HUES6 (cell line): ENCODE measurements at regions not wholly inside any gene's neighbourhood (a gene's known extent, or its start where the extent isn't known, plus 50 kb on each side); places are given as distances from the start of the nearest gene placed in this dataset.
"Not testable (repeated sequence)": the region's sequence is repeated elsewhere in the genome, so short reads cannot be mapped to it uniquely, and the experiment has no call there.

Experiments used
- H3K27ac ChIP-seq: 2 replicates; pipeline ENCODE4 v1.7.0; 2013; ENCODE audit warnings: low read depth, mild to moderate bottlenecking, low read length, inconsistent platforms
- H3K27me3 ChIP-seq: 2 replicates; pipeline ENCODE4 v1.6.1; 2013; ENCODE audit warnings: low read length; ENCODE audit not compliant: control insufficient read depth, insufficient read depth
- H3K36me3 ChIP-seq: 2 replicates; pipeline ENCODE4 v1.6.1; 2013; ENCODE audit warnings: low read length; ENCODE audit not compliant: control insufficient read depth, insufficient read depth
- H3K4me1 ChIP-seq: 2 replicates; pipeline ENCODE4 v1.6.1; 2013; ENCODE audit warnings: low read length; ENCODE audit not compliant: control insufficient read depth, insufficient read depth
- H3K4me3 ChIP-seq: 2 replicates; pipeline ENCODE4 v1.5.1; 2013; ENCODE audit warnings: low read depth, low read length
- H3K9ac ChIP-seq: one replicate; pipeline ENCODE4 v1.6.1; 2013; ENCODE audit warnings: mild to moderate bottlenecking, low read length
- H3K9me3 ChIP-seq: 2 replicates; pipeline ENCODE4 v1.6.1; 2013; ENCODE audit warnings: low read depth, low read length; ENCODE audit not compliant: control insufficient read depth, insufficient read depth

DNA sequence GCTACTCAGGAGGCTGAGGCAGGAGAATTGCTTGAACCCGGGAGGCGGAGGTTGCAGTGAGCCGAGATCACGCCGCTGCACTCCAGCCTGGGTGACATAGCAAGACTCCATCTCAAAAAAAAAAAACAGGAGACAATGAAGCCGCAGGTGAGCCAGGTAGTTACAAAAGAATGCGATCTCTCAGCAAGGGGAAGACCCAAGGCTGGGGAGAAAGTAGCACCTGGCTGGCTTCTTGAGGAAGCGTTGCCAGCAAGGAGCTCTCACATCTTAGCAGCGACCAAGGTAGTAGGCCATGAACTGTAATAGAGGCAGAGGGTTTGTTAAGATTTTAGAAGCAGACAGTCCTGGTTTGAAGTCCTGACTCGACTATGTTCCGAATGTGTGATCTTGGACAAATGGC, 175.0 kb downstream of the AIPL1 start:
- Histone ChIP-seq H3K4me1 (peaks cover 40% of the 10 kb centered on the region), H3K36me3 (no peaks in the 10 kb centered on the region), H3K27me3 (no peaks in the 10 kb centered on the region), H3K9me3 (no peaks in the 10 kb centered on the region), H3K27ac (no peak overlapping the region), H3K4me3 (no peak overlapping the region), H3K9ac (no peak overlapping the region)

DNA sequence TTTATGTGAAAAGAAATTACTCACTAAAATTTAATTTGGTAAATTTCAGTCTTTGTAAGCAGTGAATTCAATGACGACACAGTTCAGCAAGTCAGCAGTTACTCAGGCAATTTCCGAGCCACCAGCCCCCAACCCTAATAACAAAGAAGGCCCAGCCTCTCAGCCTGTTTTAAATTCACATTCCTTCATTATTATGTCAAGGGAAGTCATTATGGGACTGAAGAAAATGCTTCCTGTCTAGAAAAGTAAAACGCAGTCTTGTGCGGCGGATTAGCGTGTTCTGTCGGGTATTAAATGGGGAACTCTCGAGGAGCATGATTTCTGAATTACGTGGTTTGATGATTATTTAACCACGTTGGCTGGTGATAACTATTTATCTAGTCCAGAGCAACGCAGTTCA, 177.6 kb downstream of the AIPL1 start:
- no peaks in the 10 kb centered on the region for H3K36me3 ChIP-seq
- peak overlapping the region; percentile 17; the same call in 1 of the 2 replicates for H3K27ac ChIP-seq
- H3K4me1 ChIP-seq, result peaks cover 38% of the 10 kb centered on the region
- no peak overlapping the region; the same call in 1 of the 2 replicates for H3K4me3 ChIP-seq
- H3K9ac ChIP-seq, result peak overlapping the region; percentile 42
- no peaks in the 10 kb centered on the region for H3K27me3 ChIP-seq
- H3K9me3 ChIP-seq, result no peaks in the 10 kb centered on the region

DNA sequence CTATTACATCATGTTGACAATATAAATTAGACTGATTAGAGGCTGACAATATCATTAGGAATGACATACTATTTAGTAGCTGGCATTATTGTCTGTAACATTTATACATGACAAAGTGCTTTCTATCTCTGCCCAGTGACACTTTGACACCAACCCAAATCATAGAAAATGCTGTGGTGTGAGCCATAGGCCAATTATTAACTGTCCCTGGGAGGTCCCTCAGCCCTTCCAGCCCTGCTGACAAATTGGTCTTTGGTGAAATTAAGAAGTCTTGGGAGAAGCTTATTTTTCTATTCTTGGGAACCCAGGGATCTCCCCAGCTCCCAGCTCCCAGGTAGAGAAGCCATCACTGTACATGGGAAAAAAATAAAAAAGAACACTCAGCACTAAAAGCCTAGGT, 179.6 kb downstream of the AIPL1 start:
- H3K9ac ChIP-seq, result no peak overlapping the region
- no peak overlapping the region for H3K4me3 ChIP-seq
- H3K9me3 ChIP-seq, result no peaks in the 10 kb centered on the region
- no peaks in the 10 kb centered on the region for H3K27me3 ChIP-seq
- H3K36me3 ChIP-seq, result no peaks in the 10 kb centered on the region
- no peak overlapping the region for H3K27ac ChIP-seq
- H3K4me1 ChIP-seq, result peaks cover 29% of the 10 kb centered on the region

DNA sequence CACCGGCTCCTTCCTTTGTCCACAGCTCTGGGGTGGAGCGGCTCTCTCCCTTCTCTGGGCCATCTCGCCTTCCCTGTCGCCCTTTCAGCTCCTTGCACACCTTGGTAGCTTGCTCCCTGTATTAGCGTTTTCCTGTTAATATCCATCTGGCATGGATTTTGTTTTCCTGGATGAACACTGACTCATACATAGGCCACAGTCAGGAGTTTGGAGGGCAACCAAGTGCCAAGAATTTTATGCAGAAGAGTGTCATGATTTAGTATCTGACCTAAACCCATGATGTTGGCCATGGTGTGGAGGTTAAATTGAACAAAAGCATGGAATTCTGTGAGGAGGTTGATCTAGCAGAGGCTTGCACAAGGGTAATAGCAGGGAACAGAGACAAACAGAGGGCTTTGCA, 180.9 kb downstream of the AIPL1 start:
- H3K27me3 ChIP-seq, result no peaks in the 10 kb centered on the region
- H3K9me3 ChIP-seq, result no peaks in the 10 kb centered on the region
- peaks cover 26% of the 10 kb centered on the region for H3K4me1 ChIP-seq
- H3K4me3 ChIP-seq, result no peak overlapping the region
- no peak overlapping the region for H3K27ac ChIP-seq
- no peak overlapping the region for H3K9ac ChIP-seq
- no peaks in the 10 kb centered on the region for H3K36me3 ChIP-seq

DNA sequence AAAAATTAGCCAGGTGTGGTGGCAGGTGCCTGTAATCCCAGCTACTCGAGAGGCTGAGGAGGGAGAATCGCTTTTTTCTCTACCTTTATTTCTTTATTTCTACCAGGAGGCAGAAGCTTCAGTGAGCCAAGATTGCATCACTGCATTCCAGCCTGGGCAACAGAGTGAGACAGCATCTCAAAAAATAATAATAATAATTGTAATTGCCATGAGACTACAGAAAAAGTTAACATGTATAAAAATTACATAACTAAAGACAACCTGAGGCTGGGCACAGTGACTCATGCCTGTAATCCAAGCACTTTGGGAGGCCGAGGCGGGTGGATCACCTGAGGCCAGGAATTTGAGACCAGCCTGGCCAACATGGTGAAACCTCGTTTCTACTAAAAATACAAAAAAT, 181.5 kb downstream of the WSCD1 start:
- H3K36me3 ChIP-seq, H3K9me3 ChIP-seq, H3K4me3 ChIP-seq, H3K27ac ChIP-seq, H3K9ac ChIP-seq, H3K27me3 ChIP-seq: not testable (repeated sequence)
- H3K4me1 ChIP-seq, result peaks cover 15% of the 10 kb centered on the region

DNA sequence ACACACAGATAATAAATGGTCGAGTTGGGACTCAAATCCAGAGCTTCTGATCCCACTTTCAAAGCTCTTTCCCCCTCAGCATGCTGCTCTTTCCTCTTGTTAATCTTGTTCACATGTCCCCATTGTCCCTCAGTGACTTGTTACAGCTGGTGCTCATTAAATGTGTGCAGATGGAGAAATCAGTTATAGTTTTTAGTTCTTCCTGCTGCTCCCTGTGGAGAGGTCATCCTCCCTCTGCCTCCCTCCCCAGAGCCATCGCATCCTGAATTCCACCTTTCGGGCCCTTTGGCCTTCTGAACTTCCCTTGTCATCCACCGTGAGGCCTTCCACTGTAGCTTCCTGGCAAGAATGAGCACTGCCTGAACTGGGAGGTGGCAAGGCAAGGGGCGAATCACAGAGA, 179.6 kb downstream of the WSCD1 start:
- Histone ChIP-seq H3K27me3 (no peaks in the 10 kb centered on the region), H3K9me3 (no peaks in the 10 kb centered on the region), H3K4me3 (no peak overlapping the region), H3K9ac (no peak overlapping the region), H3K4me1 (peaks cover 12% of the 10 kb centered on the region), H3K27ac (no peak overlapping the region), H3K36me3 (no peaks in the 10 kb centered on the region)

DNA sequence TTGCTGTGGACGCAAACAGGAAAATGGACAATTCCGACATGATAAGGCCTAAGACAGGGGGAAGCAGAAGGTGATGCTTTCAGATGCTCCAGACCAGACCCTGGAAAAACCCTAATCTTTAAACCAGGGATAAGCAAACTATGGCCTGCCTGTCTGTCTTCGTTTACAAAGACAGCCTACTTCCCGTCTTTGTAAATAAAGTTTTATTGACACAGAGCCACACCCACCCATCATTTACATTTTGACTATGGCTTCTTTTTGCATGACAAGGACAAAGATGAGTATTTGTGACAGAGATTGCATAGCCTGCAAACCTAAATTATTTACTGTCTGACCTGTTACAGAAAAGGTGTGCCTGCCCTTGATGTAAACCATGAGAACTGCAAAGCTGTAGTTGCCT, 177.9 kb downstream of the WSCD1 start:
- Histone ChIP-seq H3K27ac (no peak overlapping the region), H3K9ac (no peak overlapping the region), H3K36me3 (no peaks in the 10 kb centered on the region), H3K4me3 (no peak overlapping the region), H3K4me1 (peaks cover 18% of the 10 kb centered on the region), H3K9me3 (no peaks in the 10 kb centered on the region), H3K27me3 (no peaks in the 10 kb centered on the region)

DNA sequence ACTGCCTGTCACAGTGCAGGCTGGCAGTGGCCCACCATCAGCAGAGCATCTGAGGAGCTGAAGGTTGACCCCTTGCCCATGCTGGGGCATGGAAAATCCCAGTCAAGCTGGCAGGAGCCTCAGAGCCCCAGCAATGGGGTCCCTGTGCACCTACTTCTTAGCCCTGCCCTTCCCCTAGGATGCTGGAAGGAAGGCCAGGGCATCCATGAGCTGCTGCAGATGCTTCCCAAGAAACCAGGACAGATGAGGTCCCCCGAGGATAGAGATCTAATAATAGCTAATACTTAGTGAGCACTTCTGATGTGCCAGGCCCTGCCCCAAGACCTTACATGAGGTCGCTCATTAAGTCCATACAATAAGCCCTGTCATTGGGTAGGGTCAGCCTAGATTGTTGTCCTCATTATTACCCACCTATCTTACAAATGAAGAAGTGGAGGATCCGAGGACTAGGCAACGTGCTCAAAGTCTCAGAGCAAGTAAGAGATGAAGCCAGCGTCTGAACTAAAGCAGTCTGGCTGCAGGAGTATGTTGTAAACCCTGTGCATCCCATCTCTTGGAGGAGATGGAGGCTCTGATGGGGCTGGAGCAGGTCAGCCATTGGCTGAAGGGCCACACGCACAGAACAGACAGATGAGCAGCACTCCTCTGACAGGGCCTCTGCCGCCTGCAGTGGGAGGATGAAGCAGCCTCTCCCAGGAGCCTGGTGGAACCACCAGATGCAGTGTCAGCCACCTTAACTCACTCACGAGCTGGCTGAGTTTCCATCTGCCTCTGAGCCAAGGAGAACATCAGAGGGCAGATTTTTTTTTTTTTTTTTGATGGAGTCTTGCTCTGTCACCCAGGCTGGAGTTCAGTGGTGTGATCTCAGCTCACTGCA, 175.4 kb downstream of the WSCD1 start:
- H3K9ac ChIP-seq, result no peak overlapping the region
- H3K27me3 ChIP-seq, result no peaks in the 10 kb centered on the region
- H3K4me3 ChIP-seq, result no peak overlapping the region
- no peaks in the 10 kb centered on the region for H3K9me3 ChIP-seq
- H3K4me1 ChIP-seq, result peaks cover 35% of the 10 kb centered on the region
- no peak overlapping the region for H3K27ac ChIP-seq
- H3K36me3 ChIP-seq, result no peaks in the 10 kb centered on the region

DNA sequence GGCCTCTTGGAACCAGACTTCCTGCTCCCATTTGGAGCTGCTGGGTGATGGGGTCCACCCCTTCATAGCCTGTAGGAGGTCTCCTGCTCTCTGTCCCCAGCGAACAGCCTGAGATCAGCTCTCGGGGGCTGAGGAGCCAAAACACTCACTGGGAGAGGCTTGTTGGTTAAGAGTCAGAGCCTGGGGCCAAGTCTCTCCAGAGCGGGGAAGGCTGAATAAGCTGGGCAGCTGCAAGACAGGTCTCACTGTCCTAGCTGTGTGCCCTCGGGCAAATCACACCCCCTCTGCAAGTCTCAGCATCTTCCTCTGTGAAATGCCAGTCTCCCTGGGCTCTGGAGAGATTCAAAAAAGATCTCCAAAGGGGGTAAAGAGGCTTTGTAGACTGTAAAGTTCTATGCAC, 174.6 kb downstream of the WSCD1 start:
- H3K27ac ChIP-seq, result no peak overlapping the region
- H3K9me3 ChIP-seq, result no peaks in the 10 kb centered on the region
- no peaks in the 10 kb centered on the region for H3K36me3 ChIP-seq
- peaks cover 43% of the 10 kb centered on the region for H3K4me1 ChIP-seq
- H3K9ac ChIP-seq, result no peak overlapping the region
- H3K27me3 ChIP-seq, result no peaks in the 10 kb centered on the region
- no peak overlapping the region for H3K4me3 ChIP-seq

DNA sequence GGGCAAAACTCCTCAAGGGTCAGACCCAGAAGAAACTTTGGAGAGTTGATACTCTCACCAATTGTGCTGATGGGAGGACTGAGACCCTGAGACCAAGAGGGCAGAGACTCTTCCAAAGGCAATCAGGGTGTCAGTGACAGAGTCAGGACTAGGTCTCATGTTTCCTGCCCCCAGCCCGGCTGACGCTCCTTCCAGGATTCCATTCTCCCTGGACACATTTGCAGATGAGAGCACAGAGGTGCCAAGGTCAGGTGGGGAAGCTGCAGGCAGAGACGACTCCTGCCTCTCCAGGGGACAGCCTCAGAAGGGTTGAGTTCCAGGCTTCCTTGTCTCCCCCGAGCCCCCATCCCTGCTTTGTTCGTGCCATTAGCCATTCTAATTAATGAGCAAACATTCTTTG, 174.1 kb downstream of the WSCD1 start:
- no peaks in the 10 kb centered on the region for H3K9me3 ChIP-seq
- no peak overlapping the region for H3K9ac ChIP-seq
- peaks cover 45% of the 10 kb centered on the region for H3K4me1 ChIP-seq
- H3K36me3 ChIP-seq, result no peaks in the 10 kb centered on the region
- no peak overlapping the region for H3K4me3 ChIP-seq
- H3K27ac ChIP-seq, result no peak overlapping the region
- peaks cover 2% of the 10 kb centered on the region; the same call in 1 of the 2 replicates for H3K27me3 ChIP-seq

DNA sequence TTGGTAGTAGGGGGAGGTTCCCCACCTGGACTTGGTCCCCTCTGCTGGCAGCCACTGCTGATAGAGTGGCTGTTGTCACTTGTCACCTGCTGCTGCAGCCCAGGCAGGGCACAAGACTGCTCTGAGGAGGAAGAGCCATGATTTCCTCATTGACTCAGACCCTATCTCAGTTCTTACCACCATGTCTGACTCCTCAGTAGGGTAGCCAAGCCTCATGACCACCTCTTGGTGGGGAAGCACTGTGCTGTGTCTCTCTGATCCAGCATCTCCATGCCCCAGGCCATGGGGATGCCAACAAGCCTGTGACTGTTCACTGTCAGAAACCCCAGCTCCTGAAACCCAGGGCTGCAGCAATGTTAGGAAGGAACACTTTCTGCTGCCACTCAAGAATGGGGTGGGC, 173.0 kb downstream of the WSCD1 start:
- Histone ChIP-seq H3K4me3 (no peak overlapping the region), H3K27ac (no peak overlapping the region), H3K4me1 (peaks cover 51% of the 10 kb centered on the region), H3K9me3 (no peaks in the 10 kb centered on the region), H3K9ac (no peak overlapping the region), H3K36me3 (no peaks in the 10 kb centered on the region), H3K27me3 (peaks cover 6% of the 10 kb centered on the region; the same call in 1 of the 2 replicates)
